Activated CD4-positive, alpha-beta T cell treated with anti-CD3 and anti-CD28 coated beads for 36 hours (primary cell): ENCODE measurements at regions not wholly inside any gene's neighbourhood (a gene's known extent, or its start where the extent isn't known, plus 50 kb on each side); places are given as distances from the start of the nearest gene placed in this dataset.
"Not testable (repeated sequence)": the region's sequence is repeated elsewhere in the genome, so short reads cannot be mapped to it uniquely, and the experiment has no call there.

Experiments used
- ATAC-seq: fragments of 200-7000 bp; cut with Tn5 transposase; one replicate; pipeline ENCODE4 v1.10.0; 2021; ENCODE audit warnings: mild to moderate bottlenecking, moderate library complexity
- CTCF ChIA-PET: fragments of 350-600 bp; sonication (Branson Sonifier 250); formaldehyde crosslinking; loops from one replicate; lab custom pipeline; 2021; ENCODE audit warnings: antibody characterized with exemption; lab: Charles Lee
- POLR2A ChIA-PET: fragments of 350-600 bp; sonication (Branson Sonifier 250); formaldehyde crosslinking; loops from one replicate; lab custom pipeline; 2021; ENCODE audit warnings: antibody characterized with exemption, inconsistent platforms; lab: Charles Lee
- DNase-seq: peaks from one replicate; pipeline ENCODE4 v3.0.0-alpha.2; 2020
- H3K27ac Mint-ChIP-seq: one replicate; pipeline ENCODE4 v1.8.0; 2021; ENCODE audit warnings: mixed read lengths
- H3K27me3 Mint-ChIP-seq: one replicate; pipeline ENCODE4 v1.8.0; 2021; ENCODE audit warnings: mixed read lengths
- H3K36me3 Mint-ChIP-seq: one replicate; pipeline ENCODE4 v1.8.0; 2021; ENCODE audit warnings: low read depth, mixed read lengths
- H3K4me1 Mint-ChIP-seq: one replicate; pipeline ENCODE4 v1.8.0; 2021; ENCODE audit warnings: mixed read lengths
- H3K4me3 Mint-ChIP-seq: one replicate; pipeline ENCODE4 v1.8.0; 2021; ENCODE audit warnings: mild to moderate bottlenecking, moderate library complexity, mixed read lengths
- H3K9me3 Mint-ChIP-seq: one replicate; pipeline ENCODE4 v1.8.0; 2021; ENCODE audit warnings: low read depth, mixed read lengths
- intact Hi-C, 2 experiments: fragments of 100-400 bp; cut with DNase I in 1 of 2; cut with micrococcal nuclease in 1 of 2; formaldehyde crosslinking; loops; one replicate each; pipeline versions ENCODE4 v1.14.2 to v1.15.1; 2022 to 2024; cut with DNase I, micrococcal nuclease

DNA sequence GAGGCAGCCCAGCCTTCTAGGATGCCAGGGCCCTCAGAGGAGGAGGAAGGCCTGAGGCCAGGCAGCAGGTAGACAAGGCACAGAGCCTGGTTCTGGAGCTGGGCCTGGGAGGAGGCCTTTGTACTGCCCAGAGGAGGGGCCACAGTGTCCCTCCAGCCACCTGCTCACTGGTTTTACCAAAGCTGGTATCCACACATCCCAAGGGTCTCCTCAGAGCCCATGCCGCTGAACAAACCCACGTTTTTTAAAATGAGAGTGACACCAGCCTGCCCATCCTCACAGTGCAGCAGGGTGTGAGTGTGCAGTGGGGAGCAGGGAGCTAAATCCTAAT, 162.7 kb downstream of the LY86 start:
- Mint-ChIP-seq H3K27me3 (peaks cover 4% of the 10 kb centered on the region), H3K4me1 (peaks cover 23% of the 10 kb centered on the region), H3K27ac (no peak overlapping the region), H3K36me3 (no peaks in the 10 kb centered on the region), H3K4me3 (no peak overlapping the region), H3K9me3 (no peaks in the 10 kb centered on the region)
- DNase-seq (no peak), ATAC-seq (peak; percentile 13)
- ChIA-PET CTCF (interaction anchor here (0.6 to 2.1 kb wide), 2 partner anchors 26 to 492 kb away, joined by 3 to 9 read pairs; no protein-coding TSS in a partner anchor), POLR2A (no interaction called here)
- intact Hi-C loops, result loop anchor here in 1 of 2 experiments (5.0 kb wide), 1 partner anchor 106 kb away; no protein-coding TSS in a partner anchor

DNA sequence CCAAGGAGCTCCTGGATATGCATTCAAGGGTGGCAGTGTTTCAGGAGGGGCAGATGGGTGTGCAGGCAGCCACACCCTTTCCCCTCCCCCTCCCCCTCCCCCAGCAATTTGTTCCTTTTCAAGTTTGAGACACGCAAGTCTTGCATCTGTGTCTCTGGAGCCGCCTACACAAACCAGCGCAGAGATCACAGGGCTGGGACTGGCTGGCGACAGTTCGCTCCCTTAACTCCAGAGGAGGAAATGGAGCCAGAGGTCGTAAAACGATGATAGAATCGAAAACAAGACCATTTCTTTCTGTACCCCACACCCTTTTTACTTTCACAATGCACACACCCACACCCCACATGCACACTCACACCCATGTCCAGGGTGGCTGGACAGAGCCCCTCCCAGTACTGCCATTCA, 163.1 kb downstream of the LY86 start:
- CTCF ChIA-PET, result interaction anchor here (0.6 to 2.1 kb wide), 2 partner anchors 26 to 491 kb away, joined by 3 to 9 read pairs; no protein-coding TSS in a partner anchor
- POLR2A ChIA-PET, result no interaction called here
- DNase-seq, result peak; percentile 71
- peak; percentile 67 for ATAC-seq
- Mint-ChIP-seq H3K27ac (peak overlapping the region; percentile 39), H3K4me3 (no peak overlapping the region), H3K27me3 (peaks cover 6% of the 10 kb centered on the region), H3K9me3 (no peaks in the 10 kb centered on the region), H3K4me1 (peaks cover 23% of the 10 kb centered on the region), H3K36me3 (no peaks in the 10 kb centered on the region)
- intact Hi-C loops, result loop anchor here in 1 of 2 experiments (5.0 kb wide), 1 partner anchor 106 kb away; no protein-coding TSS in a partner anchor

DNA sequence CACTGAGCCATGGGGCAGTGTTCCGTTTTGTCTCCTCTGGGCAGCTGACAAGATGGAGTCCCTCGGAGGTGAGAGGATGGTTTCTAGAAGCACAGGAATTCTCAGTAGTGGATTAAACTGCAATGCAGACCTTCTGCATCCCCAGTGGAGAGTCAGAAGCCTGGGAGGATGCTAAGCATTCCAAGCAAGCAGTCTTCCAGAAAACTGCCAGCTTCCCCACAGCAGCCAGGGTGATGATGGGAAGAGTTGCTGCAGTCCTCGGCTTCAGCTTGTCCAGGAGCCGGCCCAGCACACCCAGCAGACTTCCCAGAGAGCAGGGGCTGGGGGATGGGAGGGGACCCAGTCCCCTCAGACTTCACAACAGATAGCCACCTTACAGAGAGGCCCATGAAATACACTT, 163.6 kb downstream of the LY86 start:
- Mint-ChIP-seq H3K4me3 (no peak overlapping the region), H3K4me1 (peaks cover 23% of the 10 kb centered on the region), H3K9me3 (no peaks in the 10 kb centered on the region), H3K27ac (peak overlapping the region; percentile 39), H3K27me3 (peaks cover 6% of the 10 kb centered on the region), H3K36me3 (no peaks in the 10 kb centered on the region)
- POLR2A ChIA-PET, result no interaction called here
- ATAC-seq (no peak), DNase-seq (no peak)
- intact Hi-C loops, result loop anchor here in 1 of 2 experiments (5.0 kb wide), 1 partner anchor 105 kb away; no protein-coding TSS in a partner anchor
- CTCF ChIA-PET, result no interaction called here

DNA sequence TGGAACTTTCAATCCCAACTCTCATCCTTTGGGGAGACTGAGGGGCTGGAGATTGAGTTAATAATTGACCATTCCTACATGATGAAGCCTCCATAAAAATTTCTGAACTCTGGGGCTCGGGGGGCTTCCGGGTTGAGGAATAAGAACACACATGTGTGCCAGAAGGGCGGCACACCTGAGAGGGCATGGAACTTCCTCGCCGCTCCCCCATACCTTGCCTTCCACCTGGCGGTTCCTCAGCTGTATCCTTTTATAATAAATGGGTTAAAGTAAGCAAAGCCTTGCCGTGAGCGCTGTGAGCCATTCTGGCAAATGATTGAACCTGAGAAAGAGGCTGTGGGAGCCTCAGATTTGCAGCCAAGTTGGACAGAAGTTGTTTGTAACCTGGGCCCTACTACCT, 164.8 kb downstream of the LY86 start:
- intact Hi-C loops, result loop anchor here in 1 of 2 experiments (5.0 kb wide), 1 partner anchor 104 kb away; no protein-coding TSS in a partner anchor
- Mint-ChIP-seq H3K27me3 (peaks cover 5% of the 10 kb centered on the region), H3K4me1 (peaks cover 23% of the 10 kb centered on the region), H3K9me3 (no peaks in the 10 kb centered on the region), H3K4me3 (no peak overlapping the region), H3K36me3 (no peaks in the 10 kb centered on the region), H3K27ac (no peak overlapping the region)
- DNase-seq, result no peak
- ChIA-PET CTCF (interaction anchor here (0.5 to 1.3 kb wide), 3 partner anchors 32 to 177 kb away, joined by 3 to 7 read pairs (median 3); no protein-coding TSS in a partner anchor), POLR2A (no interaction called here)
- no peak for ATAC-seq

DNA sequence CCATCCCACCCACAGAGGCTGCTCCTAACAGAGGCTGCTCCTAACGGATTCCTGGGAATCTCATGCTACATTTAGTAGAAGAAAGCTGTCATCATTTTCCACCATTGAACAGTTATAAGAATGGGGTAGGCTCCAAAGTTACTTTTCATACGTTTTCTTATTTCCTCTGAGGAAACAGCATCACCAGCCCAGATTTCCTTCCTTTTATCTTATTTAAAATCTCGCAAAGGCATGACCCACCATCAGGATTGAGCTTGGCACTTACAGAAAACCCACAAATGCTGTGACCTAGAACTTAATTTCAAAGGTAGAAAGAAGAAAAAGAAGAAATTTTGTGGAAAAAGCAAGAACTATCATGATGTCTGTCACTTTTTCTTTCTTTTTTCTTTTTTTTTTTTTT, 168.0 kb downstream of the LY86 start:
- Mint-ChIP-seq H3K9me3 (no peaks in the 10 kb centered on the region), H3K27me3 (peaks cover 3% of the 10 kb centered on the region), H3K36me3 (no peaks in the 10 kb centered on the region), H3K27ac (no peak overlapping the region), H3K4me3 (no peak overlapping the region), H3K4me1 (peaks cover 6% of the 10 kb centered on the region)
- ATAC-seq (no peak), DNase-seq (no peak)
- intact Hi-C loops, result no loop called here
- CTCF ChIA-PET, result interaction anchor here (0.5 kb wide), 1 partner anchor 361 kb away, joined by 3 read pairs; no protein-coding TSS in a partner anchor
- POLR2A ChIA-PET, result no interaction called here

DNA sequence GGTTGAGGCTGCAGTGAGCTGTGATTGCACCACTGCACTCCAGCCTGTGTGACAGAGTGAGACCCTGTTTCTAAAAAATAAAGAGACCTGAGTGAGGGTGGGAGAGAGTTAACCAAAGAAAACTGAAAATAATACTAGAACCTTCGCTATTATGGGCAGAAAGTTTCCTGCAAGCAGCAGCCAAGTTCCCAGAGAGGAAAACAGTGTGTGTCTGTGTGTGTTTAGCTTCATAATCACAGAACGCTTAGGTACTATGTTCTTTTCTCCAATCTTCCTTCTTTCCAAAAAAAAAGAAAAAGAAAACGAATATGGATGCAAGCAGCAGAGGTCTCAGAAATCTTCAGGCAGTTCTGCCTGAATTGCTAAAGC, 170.0 kb downstream of the LY86 start:
- Mint-ChIP-seq H3K9me3 (no peaks in the 10 kb centered on the region), H3K27ac (no peak overlapping the region), H3K27me3 (peaks cover 3% of the 10 kb centered on the region), H3K36me3 (no peaks in the 10 kb centered on the region), H3K4me3 (no peak overlapping the region), H3K4me1 (no peaks in the 10 kb centered on the region)
- ChIA-PET CTCF (interaction anchor here (0.7 to 1.7 kb wide), 6 partner anchors 8 to 300 kb away, joined by 3 to 9 read pairs (median 5); no protein-coding TSS in a partner anchor), POLR2A (interaction anchor here (0.7 kb wide), 1 partner anchor 113 kb away, joined by 3 read pairs; no protein-coding TSS in a partner anchor)
- intact Hi-C loops, result no loop called here
- DNase-seq (no peak), ATAC-seq (no peak)

DNA sequence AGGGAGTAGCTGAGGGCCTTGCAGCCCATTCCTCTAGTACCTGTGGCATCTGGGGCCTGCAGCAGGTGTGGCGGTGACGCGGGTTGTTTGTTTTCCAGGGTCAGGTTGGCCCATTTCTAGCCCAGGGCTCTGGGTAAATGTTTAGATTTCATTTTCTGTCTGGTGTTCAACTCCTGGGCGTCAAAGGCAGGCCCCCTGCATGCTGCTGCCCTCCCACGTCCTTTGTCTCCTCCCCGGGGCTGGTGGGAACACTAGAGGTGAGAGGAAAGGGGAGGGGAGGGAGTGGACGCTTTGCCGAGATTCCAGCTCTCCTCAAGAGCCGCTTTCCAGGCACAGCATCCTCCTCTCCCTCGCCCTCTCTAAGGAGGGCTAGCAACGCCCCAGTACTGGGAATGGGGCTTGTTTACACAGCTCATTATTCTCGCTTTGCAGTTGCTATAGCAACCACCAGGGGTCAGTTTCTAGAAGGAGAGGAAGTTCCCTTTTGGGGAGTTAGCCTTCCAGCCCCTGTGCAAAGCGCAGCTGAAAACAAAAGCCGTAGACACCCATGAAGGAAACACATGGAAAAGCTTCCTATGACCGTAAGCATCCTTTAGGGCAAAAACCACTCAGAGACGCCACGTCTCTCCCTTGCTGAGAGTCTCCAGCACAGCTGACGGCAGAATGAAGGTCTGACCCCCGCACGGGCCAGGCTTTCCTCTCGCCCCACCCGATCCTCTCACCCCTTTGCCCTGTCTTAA, 170.6 kb downstream of the LY86 start:
- no peaks in the 10 kb centered on the region for H3K9me3 Mint-ChIP-seq
- POLR2A ChIA-PET, result interaction anchor here (0.7 kb wide), 1 partner anchor 112 kb away, joined by 3 read pairs; no protein-coding TSS in a partner anchor
- peak; percentile 55 for ATAC-seq
- peaks cover 3% of the 10 kb centered on the region for H3K27me3 Mint-ChIP-seq
- no peaks in the 10 kb centered on the region for H3K36me3 Mint-ChIP-seq
- H3K27ac Mint-ChIP-seq, result no peak overlapping the region
- intact Hi-C loops, result no loop called here
- H3K4me1 Mint-ChIP-seq, result no peaks in the 10 kb centered on the region
- H3K4me3 Mint-ChIP-seq, result no peak overlapping the region
- CTCF ChIA-PET, result interaction anchor here (0.7 to 1.7 kb wide), 8 partner anchors 9 to 841 kb away, joined by 3 to 9 read pairs (median 4); no protein-coding TSS in a partner anchor
- DNase-seq, result peak; percentile 38

DNA sequence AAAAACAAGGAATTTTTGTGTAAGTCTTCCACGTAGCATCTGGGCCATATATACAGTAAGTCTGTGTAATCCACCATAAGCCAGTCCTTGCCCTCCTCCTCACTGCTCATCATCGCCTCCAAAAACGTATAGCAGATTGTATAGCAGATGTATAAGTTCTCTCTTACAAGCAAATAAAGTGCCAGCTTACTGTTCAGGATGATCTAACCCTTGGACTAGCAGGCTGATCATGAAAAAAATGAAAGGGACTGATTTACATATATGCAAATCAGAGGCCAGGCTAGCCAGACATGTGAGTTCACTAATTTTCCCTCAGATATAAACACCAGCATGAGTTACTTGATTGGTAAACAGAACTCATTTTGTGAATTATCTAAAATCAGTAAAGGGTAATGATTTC, 171.5 kb downstream of the LY86 start:
- ATAC-seq, result no peak
- ChIA-PET CTCF (interaction anchor here (0.6 to 1.4 kb wide), 5 partner anchors 10 to 324 kb away, joined by 3 to 9 read pairs (median 4); no protein-coding TSS in a partner anchor), POLR2A (no interaction called here)
- Mint-ChIP-seq H3K27ac (no peak overlapping the region), H3K4me1 (no peaks in the 10 kb centered on the region), H3K9me3 (no peaks in the 10 kb centered on the region), H3K27me3 (peaks cover 2% of the 10 kb centered on the region), H3K36me3 (no peaks in the 10 kb centered on the region), H3K4me3 (no peak overlapping the region)
- intact Hi-C loops, result no loop called here
- no peak for DNase-seq

DNA sequence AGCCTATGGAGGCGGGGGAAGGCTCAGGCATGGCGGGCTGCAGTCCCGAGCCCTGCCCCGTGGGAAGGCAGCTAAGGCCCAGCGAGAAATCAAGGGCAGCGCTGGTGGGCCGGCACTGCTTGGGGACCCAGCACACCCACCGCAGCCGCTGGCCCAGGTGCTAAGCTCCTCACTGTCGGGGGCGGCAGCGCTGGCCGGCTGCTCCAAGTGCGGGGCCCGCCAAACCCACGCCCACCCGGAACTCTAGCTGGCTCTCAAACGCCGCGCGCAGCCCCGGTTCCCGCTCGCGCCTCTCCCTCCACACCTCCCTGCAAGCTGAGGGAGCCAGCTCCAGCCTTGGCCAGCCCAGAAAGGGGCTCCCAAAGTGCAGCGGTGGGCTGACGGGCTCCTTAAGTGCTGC, 174.0 kb downstream of the LY86 start:
- H3K9me3 Mint-ChIP-seq, H3K27ac Mint-ChIP-seq, H3K4me3 Mint-ChIP-seq, ATAC-seq, H3K36me3 Mint-ChIP-seq, CTCF ChIA-PET, DNase-seq, POLR2A ChIA-PET, H3K4me1 Mint-ChIP-seq, H3K27me3 Mint-ChIP-seq, intact Hi-C loops: not testable (repeated sequence)

DNA sequence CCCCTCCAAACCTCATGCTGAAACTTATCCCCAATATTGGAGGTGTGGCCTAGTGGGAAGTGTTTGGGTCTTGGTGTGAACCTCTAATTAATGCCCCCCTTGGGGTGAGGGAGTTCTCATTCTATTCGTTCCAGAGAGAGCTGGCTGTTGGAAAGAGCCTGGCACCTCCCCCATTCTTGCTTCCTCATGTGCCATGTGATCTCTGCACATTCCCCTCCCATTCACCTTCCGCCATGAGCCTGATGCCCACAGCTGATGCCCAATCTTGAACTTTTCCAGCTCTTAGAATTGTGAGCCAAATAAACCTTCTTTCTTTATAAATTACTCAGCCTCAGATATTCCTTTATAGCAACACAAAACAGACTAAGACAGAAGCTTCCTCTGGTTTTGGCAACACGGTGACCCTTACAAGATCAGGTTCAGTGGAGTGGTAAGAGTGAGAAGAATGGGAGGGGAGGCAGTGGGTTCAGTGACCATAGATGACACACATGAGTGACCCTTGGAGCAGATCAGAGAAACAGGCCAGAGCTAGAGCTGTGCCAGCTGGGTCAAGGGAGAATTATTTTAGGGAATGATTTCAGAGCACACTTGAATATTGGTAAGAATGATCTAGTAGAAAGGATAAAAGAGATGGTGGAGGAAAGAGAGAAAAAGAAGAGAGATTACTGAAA, 176.4 kb downstream of the LY86 start:
- Mint-ChIP-seq H3K27ac (no peak overlapping the region), H3K4me1 (no peaks in the 10 kb centered on the region), H3K4me3 (no peak overlapping the region), H3K36me3 (no peaks in the 10 kb centered on the region), H3K27me3 (no peaks in the 10 kb centered on the region), H3K9me3 (no peaks in the 10 kb centered on the region)
- DNase-seq (no peak), ATAC-seq (no peak)
- ChIA-PET POLR2A (no interaction called here), CTCF (interaction anchor here (0.6 kb wide), 1 partner anchor 472 kb away, joined by 3 read pairs; no protein-coding TSS in a partner anchor)
- intact Hi-C loops, result no loop called here

DNA sequence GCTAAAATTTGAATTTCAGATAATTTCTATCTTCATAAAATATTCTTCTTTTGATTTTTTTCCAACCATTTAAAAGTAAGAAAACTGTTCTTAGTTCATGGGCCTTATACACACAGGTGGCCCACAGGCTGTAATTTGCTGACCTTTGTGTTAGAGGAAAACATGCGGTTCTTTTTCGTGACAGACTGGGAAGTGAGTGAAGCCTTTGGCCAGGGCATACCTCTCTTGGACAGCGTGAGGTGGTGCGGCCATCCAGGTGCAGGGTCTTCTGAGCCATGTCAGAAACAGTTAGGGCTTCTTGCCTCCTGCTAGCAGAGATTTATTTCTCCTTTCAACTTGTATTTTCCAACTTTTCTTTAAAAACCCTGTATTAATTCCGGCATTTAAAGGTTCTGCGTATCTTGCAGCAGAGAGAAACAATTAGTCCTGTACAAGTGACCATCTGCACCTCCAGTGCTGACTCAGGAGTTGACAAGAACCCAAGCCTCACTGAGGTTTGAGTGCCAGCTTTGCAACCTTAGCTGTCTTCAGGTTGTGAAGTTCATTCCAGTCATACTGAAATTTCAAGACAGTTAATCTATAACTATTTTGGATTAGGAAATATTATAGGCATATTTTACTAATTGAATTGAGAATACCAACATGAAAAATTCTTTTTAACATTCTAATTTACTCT, 177.8 kb downstream of the LY86 start:
- H3K36me3 Mint-ChIP-seq, result no peaks in the 10 kb centered on the region
- CTCF ChIA-PET, result no interaction called here
- H3K4me1 Mint-ChIP-seq, result no peaks in the 10 kb centered on the region
- H3K4me3 Mint-ChIP-seq, result no peak overlapping the region
- DNase-seq, result no peak
- peaks cover 2% of the 10 kb centered on the region for H3K27me3 Mint-ChIP-seq
- intact Hi-C loops, result no loop called here
- POLR2A ChIA-PET, result no interaction called here
- H3K27ac Mint-ChIP-seq, result no peak overlapping the region
- ATAC-seq, result no peak
- H3K9me3 Mint-ChIP-seq, result no peaks in the 10 kb centered on the region
